Right renal cortex interstitium (tissue), 3 donors: ENCODE measurements at regions not wholly inside any gene's neighbourhood (a gene's known extent, or its start where the extent isn't known, plus 50 kb on each side); places are given as distances from the start of the nearest gene placed in this dataset.

ENCODE experiments used
- DNase-seq, 3 donors: peaks; one replicate each; pipeline ENCODE4 v3.0.0-alpha.2; 2013; ENCODE audit warnings: low read depth in 3 of 3, low spot score in 2 of 3

DNA sequence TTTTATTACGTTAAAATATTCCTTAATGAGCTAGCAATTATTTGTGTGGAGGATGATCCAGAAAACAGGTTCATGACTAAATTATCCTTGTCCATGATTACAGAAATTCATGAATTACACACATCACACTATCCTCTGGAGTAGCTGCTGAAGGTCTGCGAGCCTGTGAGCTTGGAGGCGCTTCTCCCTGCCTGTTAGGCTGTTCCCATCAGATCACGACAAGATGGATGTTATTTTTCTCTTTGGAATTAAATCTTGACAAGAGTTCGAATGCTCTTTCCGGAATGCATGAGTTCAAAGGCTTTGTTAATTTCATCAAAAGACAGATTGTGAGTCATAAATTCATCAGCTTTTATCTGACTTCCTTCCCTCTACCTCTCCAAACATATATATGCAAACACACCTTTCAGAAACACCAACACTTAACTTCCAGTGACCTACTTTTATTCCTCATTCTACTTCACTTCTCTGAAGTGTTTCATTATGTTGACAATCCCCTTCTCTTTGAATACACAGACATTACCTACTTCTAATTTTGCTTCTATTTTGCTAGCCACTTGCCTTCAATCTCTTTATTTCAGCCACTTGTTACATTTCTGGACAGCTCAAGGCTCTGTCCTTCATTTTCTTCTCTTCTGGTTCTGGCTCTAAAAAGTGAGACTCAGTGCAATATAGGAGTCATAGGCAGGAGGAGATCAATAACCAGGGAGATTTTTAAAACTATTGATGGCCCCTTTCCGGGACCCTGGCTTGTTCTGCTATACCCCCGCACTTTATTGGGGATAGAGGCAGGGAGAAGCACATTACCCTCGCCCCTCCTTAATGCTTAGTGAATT, 274.6 kb downstream of the BTG1 start:
- DNase-seq, result no peak

DNA sequence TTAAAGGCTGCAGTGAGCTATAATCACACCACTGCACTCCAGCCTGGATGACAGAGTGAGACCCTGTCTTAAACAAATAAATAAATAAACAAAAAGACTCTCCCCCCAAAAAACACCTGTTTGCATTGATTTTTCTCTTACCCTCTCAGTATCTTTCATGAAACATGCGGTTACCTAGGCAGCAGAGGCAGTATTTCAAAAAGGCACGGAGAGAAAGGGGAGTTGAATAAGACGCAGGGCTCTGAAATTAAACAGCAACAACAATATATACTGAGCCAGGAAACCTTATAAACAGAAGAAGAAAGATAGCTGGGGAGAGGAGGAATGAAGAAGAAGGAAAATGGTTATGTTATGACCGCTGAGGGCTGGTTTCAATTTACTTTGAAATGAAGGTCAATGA, 277.6 kb downstream of the BTG1 start:
- no peak for DNase-seq

DNA sequence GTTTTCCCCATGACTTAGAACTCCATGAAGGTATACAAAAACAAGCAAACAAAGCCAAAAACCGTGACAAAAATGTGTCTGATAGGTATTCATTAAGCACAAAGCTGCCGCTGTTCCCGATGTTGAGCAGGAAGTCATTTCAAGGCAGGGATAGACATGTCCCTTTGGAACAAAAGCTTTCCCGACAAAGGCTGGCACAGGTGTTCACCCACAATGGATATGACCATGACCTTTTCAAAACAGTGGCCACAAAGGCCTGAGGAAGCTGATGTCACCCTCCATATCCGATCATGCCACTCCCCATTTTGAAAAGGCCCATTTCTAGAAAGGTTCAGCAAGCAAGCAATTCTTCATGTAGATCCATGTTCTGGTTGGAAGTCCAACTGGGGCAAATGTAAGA, 279.1 kb downstream of the BTG1 start:
- DNase-seq, result no peak

DNA sequence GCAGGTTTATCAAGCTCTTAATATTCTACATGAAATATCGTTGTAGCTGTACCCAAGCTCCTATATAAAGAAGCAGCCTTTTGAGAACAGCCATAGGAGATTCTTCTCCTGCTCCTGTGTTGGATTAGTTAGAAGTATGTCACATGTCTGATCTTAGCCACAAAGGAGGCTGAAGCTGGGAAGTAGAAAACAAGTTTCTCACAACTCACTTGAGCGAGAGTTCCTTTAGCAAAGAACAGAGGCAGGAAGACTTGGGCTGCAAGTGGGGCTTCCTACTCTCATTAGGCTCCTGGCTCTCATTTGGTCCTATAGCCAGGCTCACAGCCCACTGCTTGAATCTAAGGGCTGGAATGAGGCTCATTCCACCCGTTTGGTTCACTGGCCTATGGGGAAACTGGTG, 281.9 kb downstream of the BTG1 start:
- DNase-seq, result no peak

DNA sequence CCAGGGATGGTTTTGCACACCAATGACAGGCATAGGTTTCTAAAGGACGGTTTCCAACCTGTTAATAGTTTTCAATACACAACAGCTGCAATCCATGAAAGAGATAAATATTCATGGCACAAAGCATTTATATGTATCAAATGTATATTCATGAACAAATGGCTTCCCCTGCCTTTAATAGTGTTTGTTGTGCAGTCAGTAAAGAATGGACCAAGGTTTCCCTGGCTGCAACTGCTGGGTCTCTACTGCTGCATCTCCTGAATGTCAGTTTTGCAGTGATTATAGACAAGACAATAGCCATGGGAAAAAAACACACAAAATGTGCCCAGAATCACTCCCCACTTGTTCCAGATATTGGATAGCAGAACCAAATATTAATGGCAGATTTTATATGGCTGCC, 284.1 kb downstream of the BTG1 start:
- no peak for DNase-seq

DNA sequence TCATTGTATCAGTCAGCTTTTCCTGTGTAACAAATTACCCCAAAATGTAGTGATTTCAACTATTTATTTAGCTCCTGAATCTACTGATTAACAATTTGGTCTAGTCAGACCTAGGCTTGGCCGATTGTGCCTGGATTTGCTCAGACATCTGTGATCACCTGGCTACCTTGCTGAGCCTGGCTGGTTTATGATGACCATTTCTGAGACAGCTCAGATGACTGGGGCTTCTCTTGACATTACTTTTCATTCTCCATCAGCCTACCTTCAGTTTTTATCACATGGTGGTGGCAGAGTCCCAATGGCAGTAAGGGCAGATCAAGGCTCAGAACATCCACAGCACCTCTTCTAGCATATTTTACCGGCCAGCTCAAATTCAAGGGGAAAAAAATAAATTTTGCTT, 286.3 kb downstream of the BTG1 start:
- no peak for DNase-seq

DNA sequence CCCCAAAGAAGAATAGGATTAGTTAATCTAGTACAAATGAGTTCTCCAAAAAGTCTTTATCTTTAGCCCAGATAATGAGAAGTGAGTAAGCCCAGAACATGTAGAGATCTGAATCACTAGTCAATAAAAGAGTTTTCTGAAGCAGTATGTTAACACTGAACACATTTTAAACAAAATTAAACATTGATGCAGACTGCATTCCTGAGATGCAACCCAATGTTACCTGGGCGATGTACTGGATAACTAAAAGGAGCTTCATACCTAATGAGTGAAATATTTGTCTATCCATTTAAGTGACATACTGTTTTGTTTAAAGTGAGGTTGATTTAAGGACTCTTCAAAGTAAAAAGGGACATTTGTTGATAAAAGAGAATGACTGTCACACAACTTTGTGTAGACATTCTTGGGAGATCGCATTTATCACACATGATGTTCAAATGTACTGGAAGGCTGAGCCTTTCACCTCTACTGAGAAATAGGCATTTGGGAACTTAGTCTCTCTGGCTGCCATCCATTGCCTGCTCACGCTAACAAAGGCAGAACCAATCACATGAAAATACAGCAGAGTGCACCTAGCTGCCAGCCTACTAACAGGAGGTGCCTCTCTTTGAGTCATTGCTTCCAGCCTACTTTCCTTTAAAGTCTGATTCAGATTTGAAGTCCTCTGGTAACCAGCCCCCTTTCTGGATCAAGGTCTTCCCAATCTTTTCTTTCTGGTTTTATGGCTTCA, 287.7 kb downstream of the BTG1 start:
- no peak for DNase-seq

DNA sequence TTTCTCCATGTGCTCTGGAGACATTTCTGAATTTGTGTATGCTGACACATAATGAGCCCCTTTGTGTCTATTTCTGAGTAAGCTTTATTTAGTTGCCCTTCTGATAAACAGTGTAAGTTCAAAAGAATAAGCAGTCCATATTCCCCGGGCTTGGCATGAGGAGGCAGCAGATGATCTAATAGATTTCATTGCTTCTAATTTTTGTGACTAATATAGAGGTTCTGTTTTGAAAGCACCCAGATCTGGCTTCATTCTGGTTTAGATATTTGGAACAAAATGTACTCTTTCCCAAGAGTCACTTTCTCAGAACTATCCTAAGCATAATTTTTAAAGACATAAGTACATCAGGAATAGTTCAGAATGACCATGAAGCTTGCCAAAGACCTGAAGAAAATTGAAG, 290.9 kb downstream of the BTG1 start:
- no peak for DNase-seq

DNA sequence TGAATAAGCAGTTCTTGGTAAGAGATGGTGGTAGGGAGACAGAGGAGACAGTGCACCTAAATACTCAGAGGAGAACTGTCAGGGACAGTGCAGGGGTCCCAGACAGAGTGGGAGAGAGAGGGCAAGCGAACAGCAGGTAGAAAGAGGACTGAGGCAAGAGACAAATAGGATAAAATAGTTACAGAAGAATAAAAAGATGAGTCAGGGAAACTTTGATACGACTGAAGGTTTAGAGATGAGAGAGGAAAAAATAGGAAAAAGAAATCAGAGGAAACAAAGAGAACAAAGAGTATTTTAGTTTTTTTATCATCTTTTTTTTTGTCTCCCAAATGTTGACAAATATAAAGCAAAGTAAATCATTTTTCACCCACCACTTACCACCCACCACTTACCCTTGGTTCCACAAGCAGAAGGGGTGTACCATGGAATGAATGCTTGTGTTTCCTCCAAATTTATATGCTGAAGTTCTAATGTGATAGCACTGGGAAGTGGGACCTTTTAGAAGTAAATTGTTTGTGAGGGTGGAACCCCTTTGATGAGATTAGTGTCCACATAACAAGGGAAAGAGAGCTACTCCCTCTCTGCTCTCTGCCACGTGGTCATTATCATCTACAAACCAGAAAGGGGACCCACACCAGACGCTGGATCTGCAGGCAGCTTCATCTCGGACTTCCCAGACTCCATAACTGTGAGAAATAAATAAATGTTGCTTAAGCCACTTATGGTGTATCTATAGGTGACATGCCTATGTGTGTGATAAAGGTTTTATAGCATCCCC, 292.1 kb downstream of the BTG1 start:
- DNase-seq, result no peak

DNA sequence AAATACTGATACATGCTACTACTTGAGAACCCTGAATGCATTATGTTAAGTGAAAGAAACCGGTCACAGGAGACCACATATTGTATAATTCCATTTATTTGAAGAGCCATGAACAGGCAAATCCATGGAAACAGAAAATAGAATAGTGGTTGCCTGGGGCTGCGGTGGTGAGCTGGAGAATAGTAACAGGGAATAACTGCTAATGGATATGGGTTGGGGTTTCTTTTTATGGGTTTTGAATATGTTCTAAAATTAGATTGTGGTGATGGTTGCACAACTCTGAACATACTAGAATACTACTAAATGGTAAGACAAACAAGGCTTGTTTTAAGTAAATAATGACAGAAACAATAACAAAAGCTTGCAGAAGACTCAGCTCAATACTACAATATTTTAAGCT, 293.0 kb downstream of the BTG1 start:
- DNase-seq, result no peak

DNA sequence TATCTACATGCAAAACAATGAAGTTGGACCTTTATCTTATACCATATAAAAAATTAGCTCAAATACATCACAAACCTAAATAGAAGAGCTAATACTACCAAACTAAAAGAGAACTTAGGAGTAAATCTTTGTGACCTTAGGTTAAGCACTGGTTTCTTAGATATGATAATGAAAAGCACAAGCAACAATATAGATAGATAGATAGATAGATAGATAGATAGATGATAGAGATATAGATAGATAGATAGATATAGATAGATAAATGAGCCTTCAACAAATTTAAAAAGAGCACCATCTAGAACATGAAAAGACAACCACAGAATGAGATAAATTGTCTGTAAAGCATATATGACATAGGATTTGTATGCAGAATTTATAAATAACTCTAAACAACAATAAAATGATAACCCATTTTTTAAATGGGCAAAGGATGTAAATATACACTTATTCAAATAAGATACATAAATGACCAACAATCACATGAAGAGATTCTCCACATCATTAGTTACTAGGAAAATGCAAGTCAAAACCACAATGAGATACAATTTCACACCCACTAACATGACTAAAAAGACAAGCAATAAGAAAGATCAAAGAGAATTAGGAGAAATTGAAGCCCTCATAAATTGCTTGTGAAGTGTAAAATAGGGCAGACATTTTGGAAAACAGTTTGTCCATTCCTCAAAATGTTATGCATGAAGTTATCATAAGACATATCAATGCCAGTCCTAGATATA, 293.7 kb downstream of the BTG1 start:
- DNase-seq, result no peak

DNA sequence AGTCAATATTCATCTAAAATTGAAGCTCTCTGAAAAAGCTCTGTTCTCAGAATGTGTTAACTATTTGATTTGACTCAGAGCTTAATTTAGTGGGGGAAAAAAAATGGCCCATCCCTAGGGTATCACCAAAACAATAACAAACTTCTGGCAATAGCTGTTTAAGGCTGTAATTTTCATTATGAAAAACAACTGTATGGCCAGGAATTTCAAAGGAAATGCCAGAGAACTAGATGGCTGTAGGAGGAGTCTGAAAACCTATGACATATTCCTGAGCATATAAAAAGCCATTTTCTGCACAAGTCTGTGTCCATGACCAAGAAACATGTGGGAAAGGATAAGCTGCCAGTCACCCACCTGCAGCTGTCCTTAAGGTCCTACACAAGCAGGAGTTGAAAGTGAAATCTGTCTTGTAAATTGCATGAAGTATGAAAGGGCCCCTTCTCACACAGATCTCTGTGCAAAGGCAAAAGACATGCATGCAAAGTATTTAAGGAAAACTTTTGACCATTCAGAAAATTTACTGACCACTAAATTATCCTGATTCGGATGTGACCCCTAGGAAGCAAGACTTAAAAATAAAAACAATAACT, 299.1 kb downstream of the BTG1 start:
- no peak for DNase-seq

DNA sequence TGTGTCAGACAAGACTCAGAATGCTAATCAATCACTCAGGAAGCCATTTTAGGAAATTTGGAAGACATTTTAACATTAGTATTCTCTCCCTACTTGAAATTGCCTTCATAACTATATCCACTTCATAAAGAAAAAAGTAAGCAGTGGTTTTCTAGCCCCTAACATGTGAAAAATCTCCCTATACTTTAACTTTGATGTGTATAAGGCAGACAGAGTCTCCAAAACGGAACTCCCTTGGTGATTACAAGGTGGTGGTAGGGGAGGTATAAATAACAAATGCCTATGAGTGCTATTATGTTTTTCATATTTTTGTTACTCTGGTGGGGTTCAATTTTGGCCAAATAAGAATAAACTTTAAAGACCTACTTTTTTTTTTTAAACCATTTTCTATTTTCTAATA, 300.3 kb downstream of the BTG1 start:
- DNase-seq, result no peak

DNA sequence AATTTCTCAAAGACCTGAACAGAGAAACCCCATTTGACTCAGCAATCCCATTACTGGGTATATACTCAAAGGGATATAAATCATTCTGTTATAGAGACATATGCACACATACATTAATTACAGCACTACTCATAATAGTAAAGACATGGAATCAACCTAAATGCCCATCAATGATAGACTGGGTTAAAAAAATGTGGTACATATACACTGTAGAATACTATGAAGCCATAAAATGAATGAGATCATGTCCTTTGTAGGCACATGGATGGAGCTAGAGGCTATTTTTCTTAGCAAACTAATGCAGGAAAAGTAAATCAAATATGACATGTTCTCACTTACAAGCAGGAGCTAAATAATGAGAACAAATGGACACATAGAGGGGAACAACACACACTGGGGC, 303.8 kb downstream of the BTG1 start:
- DNase-seq, result no peak

DNA sequence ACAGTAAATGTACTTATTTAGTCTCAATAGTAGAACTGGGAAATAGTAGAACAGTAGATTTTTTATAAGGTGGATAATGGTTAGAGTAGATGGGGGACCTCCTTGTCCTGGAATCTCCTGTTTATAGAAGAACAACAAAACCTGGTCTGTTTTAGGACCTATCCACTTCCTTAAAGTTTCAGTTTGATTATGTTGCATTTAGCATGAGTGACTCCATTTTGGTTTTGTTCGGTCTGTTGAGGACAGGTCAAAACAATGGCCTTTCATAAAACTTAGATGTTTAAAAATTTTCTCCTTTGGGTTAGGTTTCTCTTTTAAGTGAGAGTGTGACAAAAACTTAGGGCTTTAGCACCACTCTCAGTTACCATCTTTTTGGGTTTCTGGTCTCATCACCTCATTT, 308.9 kb downstream of the BTG1 start:
- no peak for DNase-seq

DNA sequence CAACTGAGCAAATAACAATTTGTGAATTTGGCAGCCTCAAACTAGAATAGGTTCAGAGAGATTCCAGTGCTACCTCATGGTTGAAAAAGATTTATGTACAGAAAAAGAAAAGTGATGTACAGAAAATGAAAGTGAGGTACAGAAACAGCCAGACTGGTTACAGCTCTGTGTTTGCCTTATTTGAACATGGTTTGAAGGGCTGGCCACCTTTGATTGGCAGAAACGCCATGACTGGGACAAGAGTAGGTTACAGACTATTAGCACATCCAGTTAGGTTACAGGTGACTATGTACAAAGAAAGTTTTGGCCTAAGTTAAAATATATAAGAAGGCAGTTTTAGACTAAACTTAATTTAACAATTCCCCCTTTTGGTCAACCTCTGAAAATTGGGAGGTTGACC, 309.4 kb downstream of the BTG1 start:
- DNase-seq, result no peak

DNA sequence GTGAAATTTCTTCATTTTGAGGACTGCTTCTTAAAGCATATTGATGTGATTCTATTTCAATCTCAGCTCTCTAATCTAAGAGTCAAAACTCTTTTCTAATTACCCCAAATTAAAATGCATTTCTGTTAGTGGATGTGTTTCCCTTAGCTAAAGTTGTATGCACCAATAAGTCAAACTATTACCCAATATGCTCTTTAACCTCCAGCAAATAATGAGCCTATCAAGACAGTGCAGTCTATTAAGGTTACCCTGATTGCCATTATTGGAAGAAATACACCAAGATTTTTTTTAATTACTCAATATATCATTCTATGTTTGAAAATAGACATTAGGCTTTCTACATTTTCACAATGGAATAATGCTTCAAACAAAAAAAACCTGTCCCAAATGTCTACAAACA, 310.0 kb downstream of the BTG1 start:
- DNase-seq, result no peak

DNA sequence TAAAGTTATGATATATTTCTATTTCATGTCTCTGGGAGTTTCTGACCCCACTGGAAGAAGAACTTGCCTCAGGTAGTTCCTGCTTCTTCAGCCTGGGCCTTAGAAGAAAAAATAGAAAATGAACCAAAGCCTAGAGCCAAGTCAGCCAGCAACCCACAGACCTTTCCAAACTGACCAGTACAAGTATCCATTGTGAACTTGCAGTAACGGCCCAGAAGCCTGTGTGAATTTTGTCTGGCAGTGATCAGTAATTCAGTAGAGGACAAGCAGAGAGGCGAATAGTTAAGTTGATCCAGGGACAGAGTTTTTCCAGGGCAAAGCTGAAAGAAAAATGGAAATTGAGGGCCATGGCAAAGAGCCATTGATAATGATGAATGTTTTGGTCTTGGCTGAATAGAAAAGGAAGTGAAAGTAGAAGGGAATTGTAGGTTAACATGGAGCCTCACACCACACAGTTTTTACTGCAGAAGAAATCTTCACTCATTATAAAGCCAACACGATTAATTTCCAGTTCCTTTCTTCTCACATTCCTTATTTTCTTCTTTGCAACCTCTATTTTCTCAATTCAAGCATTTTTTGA, 311.8 kb downstream of the BTG1 start:
- DNase-seq, result no peak

DNA sequence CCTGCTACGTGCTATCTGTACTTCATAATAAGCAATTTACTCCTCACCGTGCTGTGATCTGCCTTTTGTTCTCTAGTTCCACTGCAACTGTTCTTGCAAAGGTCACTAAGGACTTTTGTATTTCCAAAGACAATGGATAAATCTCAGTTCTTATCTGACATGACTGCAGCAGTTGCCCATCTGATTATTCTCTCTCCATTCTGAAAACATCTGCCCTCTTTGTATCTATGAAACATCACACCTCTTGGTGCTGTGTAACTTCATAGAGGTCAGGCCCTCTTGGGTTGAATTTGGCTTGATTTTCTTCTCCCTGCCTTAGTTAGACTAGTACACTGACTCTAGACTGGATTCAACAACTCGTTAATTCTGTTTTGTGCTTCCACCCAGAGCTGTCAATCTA, 319.6 kb downstream of the BTG1 start:
- no peak for DNase-seq

DNA sequence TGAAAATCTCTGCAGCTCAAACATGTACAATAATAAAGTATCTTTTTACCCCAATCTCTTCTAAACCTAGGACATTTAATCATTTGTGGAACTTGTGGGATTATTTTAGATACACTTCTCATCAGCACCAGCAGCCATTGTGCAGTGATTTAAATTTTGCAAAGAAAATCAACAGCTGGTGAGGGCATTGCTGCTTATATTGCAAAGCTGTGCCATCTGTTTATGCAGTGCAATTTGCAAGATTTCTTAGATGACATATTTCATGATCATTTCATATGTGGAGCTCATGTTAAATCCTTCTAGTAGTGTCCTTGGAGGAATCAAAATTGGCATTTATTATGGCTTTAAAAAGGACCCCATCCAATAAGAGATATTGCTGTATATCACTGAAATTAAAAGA, 320.7 kb downstream of the BTG1 start:
- DNase-seq, result no peak
